ENCODE measurements at regions not wholly inside any gene's neighbourhood (a gene's known extent, or its start where the extent isn't known, plus 50 kb on each side); places are given as distances from the start of the nearest gene placed in this dataset.

- H4K20me1 ChIP-seq (ENCODE audit: control insufficient read depth, insufficient read depth, low read depth, low read length), result no peaks in the 10 kb centered on the region
- H3K9me2 ChIP-seq (replicated peaks; ENCODE audit: control insufficient read depth, low read length), result no peaks in the 10 kb centered on the region
- H3K79me2 ChIP-seq (ENCODE audit: control insufficient read depth, low read length), result no peaks in the 10 kb centered on the region
- no peak overlapping the region for H3K4me2 ChIP-seq (ENCODE audit: low read length)
- H3K4me3 ChIP-seq (ENCODE audit: low read length), result no peak overlapping the region
- no peaks in the 10 kb centered on the region for H3K27me3 ChIP-seq (ENCODE audit: control insufficient read depth, low read length)
- no peak overlapping the region for H3K27ac ChIP-seq (ENCODE audit: low read depth, low read length)
- no peaks in the 10 kb centered on the region for H3K9me3 ChIP-seq (ENCODE audit: control insufficient read depth, insufficient read depth, low read length)
- H3F3A ChIP-seq (ENCODE audit: control insufficient read depth, insufficient read depth), result no peaks in the 10 kb centered on the region
- no peak for TF ChIP-seq EZH2phosphoT487 (IDR thresholded peaks at IDR 0.05; ENCODE audit: borderline replicate concordance, low read length)
- TF ChIP-seq CTCF (IDR thresholded peaks at IDR 0.05; ENCODE audit: low read depth, low read length, poor library complexity, severe bottlenecking), result no peak
- H3K4me1 ChIP-seq (ENCODE audit: control insufficient read depth, low read length), result no peaks in the 10 kb centered on the region
- no peaks in the 10 kb centered on the region for H3K36me3 ChIP-seq (ENCODE audit: control insufficient read depth, low read length)
These were observed 658.7 kb downstream of the PCDH18 start for GRCh38 chr4:136873555-136873954.

DNA sequence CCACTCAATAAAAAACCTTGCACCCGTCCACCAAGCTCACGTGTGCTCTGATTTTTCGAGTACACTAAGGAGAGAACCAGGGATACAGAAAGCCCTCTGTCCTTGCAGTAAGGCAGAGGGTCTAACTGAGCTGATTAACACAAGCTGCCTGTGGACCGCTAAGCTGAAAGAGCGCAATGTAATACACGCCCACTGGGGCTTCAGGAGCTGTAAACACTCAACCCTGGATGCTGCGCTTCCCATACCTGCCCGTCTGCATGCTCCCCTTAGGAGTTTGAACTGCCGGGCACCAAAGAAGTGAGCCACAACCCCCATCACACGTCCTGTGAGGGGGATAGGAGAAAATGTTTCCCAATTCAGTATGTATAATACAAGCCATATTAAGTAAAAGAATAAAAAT is 664.8 kb downstream of the PCDH18 start:
- Histone ChIP-seq H3K79me2 (ENCODE audit: control insufficient read depth, low read length) (no peaks in the 10 kb centered on the region), H3K36me3 (ENCODE audit: control insufficient read depth, low read length) (no peaks in the 10 kb centered on the region), H3K27me3 (ENCODE audit: control insufficient read depth, low read length) (no peaks in the 10 kb centered on the region), H3K4me3 (ENCODE audit: low read length) (no peak overlapping the region), H4K20me1 (ENCODE audit: control insufficient read depth, insufficient read depth, low read depth, low read length) (no peaks in the 10 kb centered on the region), H3F3A (ENCODE audit: control insufficient read depth, insufficient read depth) (no peaks in the 10 kb centered on the region), H3K9me2 (replicated peaks; ENCODE audit: control insufficient read depth, low read length) (no peaks in the 10 kb centered on the region), H3K4me1 (ENCODE audit: control insufficient read depth, low read length) (no peaks in the 10 kb centered on the region), H3K27ac (ENCODE audit: low read depth, low read length) (no peak overlapping the region), H3K4me2 (ENCODE audit: low read length) (no peak overlapping the region), H3K9me3 (ENCODE audit: control insufficient read depth, insufficient read depth, low read length) (no peaks in the 10 kb centered on the region)
- TF ChIP-seq EZH2phosphoT487 (IDR thresholded peaks at IDR 0.05; ENCODE audit: borderline replicate concordance, low read length) (no peak), CTCF (IDR thresholded peaks at IDR 0.05; ENCODE audit: low read depth, low read length, poor library complexity, severe bottlenecking) (no peak)

DNA sequence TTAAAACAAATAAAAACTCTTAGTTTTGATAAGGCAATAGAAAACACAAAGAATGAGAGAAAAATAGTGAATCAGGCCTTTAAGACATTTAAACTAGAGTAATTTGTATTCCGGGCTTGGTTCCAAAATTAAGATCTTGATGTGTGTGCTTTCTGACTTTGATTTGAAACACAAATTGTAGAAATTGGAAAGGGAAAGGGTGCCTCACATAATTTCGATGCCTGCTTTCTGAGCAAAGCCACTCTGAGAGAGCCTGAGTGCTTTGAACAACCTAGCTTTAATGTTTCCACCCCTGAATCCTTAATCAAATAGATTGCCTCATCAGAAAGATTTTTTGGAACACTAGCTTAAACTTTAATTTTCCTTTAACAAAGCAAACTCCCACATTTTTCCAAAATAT is 666.8 kb downstream of the PCDH18 start:
- Histone ChIP-seq H3K79me2 (ENCODE audit: control insufficient read depth, low read length) (no peaks in the 10 kb centered on the region), H3K4me1 (ENCODE audit: control insufficient read depth, low read length) (no peaks in the 10 kb centered on the region), H3K9me3 (ENCODE audit: control insufficient read depth, insufficient read depth, low read length) (no peaks in the 10 kb centered on the region), H3K27me3 (ENCODE audit: control insufficient read depth, low read length) (no peaks in the 10 kb centered on the region), H3F3A (ENCODE audit: control insufficient read depth, insufficient read depth) (no peaks in the 10 kb centered on the region), H3K27ac (ENCODE audit: low read depth, low read length) (no peak overlapping the region), H3K9me2 (replicated peaks; ENCODE audit: control insufficient read depth, low read length) (no peaks in the 10 kb centered on the region), H4K20me1 (ENCODE audit: control insufficient read depth, insufficient read depth, low read depth, low read length) (no peaks in the 10 kb centered on the region), H3K4me3 (ENCODE audit: low read length) (no peak overlapping the region), H3K36me3 (ENCODE audit: control insufficient read depth, low read length) (no peaks in the 10 kb centered on the region), H3K4me2 (ENCODE audit: low read length) (no peak overlapping the region)
- TF ChIP-seq CTCF (IDR thresholded peaks at IDR 0.05; ENCODE audit: low read depth, low read length, poor library complexity, severe bottlenecking) (no peak), EZH2phosphoT487 (IDR thresholded peaks at IDR 0.05; ENCODE audit: borderline replicate concordance, low read length) (no peak)
